ENCODE measurements at regions not wholly inside any gene's neighbourhood (a gene's known extent, or its start where the extent isn't known, plus 50 kb on each side); places are given as distances from the start of the nearest gene placed in this dataset.
"Not testable (repeated sequence)": the region's sequence is repeated elsewhere in the genome, so short reads cannot be mapped to it uniquely, and the experiment has no call there.

DNA sequence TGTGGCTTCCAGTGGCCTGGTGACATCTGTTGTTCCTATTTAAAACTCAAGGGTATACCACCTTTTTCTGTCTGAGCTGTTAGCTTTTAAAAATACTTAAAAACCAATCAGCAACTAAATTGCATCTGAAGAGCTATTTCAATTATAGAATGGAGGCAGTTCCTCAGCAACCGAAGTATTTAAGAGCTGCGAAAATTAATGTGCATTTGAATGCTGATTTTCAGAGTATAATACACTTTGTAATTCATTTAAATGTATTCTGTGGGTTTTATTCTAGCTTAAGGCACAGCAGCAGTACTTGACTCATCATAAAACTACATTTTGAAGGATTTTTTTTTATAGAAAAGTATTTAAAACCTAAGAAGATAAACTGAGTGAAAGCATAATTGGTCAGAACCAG lies 404.9 kb upstream of the PRKCQ start:
- DNase-seq (ENCODE audit: low read depth), result no peak

DNA sequence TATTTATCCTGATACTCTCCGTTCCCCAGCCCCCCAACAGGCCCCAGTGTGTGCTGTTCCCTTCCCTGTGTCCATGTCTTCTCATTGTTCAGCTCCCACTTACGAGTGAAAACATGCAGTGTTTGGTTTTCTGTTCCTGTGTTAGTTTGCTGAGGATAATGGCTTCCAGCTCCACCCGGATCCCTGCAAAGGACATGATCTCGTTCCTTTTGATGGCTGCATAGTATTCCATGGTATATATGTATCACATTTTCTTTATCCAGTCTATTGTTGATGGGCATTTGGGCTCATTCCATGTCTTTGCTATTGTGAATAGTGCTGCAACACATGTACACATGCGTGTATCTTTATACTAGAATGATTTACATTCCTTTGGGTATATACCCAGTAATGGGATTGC lies 403.9 kb upstream of the PRKCQ start:
- not testable (repeated sequence) for DNase-seq (ENCODE audit: low read depth)

DNA sequence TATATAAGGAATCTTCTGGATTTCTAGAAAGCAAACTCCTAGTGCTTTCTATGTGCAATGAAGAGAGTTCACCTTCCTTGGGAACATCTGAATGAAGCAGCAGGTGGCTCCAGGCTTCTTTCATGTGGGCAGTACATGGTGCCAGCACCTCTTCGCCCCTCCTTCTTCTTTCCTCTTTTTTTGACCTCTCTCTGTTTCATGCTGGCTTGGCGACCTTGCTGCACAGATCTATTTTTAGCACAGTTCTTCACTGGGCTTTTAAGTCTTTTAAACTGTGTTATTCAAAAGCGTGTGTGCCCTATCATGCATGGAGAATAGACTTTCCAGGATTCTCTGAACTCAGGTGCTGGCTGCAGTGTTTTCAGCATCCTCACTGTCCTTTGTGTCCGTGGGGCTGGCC lies 400.3 kb upstream of the PRKCQ start:
- DNase-seq (ENCODE audit: low read depth), result no peak

DNA sequence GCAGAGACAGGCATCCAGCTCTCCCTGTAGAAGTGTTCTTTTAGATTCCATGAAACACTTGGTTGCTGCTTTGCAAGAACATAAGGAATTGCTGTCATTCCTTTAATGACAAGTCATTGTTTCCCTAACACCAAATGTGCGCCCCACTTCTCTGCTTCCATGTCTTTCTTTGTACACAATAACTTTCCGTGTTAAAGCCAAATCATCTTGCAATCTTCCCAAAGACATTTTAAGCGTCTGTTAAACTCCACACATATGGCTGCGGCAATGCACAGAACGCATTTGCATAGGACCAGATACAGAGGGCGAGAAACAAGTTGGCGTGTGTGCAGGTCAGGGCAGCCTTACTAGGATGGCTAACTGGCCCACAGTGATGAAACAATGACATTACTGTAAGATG lies 399.3 kb upstream of the PRKCQ start:
- DNase-seq (ENCODE audit: low read depth), result no peak

GRCh38 chr10:6978187-6978627 lies 398.1 kb upstream of the PRKCQ start:
- DNase-seq (ENCODE audit: low read depth), result no peak

DNA sequence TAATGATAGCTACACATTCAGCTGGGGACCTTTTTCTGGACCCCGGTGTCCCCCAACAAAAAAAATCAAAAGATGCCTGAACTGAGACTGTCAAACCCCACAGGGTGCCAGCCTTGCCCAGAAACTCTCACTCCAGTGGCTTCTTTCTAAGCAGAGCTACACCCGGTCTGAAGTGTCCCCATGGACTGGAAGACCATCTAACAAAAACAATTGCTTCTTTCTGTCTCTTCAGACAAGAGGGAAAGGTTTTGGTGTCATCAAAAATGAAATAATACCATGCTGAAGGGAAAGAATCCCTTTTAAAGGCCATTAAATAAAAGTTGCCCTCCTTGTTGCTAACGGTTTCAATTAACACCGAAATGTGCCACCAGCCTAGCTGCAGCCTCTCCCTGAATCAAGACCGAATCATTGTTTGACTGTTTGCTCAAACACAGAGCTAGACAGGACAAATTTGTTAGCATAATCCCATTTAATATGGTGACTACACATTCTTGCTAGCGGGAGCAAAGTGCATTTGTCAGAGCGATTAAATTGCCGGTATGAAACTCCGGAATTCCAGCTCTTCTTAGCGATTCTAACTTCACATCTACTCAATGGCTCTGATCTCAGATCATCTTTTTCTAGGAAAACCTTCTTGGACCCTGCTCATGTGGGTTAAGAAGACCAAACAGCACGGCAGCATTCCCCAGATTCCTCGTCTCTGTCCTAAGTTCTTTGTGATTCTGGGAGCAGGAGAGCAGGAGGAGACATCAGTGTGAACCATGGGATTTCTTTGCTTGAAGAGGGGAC lies 397.5 kb upstream of the PRKCQ start:
- no peak for DNase-seq (ENCODE audit: low read depth)

DNA sequence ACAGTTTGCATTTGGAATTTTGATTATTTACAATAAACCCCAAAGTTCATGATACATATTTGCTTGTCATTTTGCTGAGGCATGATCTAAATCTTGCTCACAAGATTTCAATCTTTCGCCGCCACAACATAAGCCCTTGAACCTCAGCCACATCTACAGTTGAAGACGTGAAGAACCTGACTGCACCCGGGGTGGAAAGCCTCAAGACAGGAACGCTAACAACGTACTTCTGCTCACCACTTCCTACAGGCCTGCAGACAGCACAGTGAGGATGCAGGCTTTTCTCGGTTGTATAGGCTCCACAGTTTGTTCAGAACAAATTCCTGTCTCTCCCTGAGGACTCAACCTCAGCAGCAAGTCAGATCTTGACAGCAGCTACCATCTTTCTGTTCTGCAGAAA lies 393.8 kb upstream of the PRKCQ start:
- no peak for DNase-seq (ENCODE audit: low read depth)

DNA sequence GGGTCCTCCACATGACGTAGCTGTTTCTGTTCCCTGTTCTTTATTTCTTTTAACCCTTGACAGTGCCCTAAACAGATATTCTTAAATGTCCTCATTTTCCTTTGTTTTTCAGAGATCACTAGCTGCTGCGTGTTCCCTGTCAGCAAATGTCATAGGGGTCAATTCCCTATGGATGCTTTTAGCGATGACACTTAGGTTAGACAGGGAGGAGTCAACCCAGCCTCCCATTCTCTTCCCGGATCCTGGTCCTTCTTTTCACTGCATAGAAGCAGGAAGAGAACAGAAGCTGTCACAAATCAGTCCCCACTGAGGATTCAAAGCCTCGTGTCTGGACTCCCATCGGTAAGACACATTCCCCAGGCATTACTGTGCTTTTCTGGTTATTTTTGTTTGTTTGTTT lies 392.1 kb upstream of the PRKCQ start:
- DNase-seq (ENCODE audit: low read depth), result no peak

DNA sequence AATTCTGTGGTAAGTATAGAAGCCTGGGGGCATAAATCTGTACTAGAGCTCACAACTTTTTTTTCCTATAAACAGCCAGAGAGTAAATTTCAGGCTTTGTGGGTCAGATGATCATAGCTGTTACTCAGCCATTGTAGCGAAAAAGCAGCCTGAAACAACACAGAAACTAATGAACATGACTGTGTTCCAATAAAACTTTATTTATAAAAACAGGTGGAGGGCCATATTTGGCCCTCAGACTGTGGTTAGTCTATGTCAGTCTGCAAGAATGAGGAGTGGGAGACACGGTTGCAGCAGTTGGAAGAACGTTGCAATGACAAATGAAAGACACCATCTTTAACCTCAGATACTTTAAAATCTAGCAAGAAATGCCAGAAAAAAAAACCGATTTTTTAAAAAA lies 389.6 kb upstream of the PRKCQ start:
- no peak for DNase-seq (ENCODE audit: low read depth)

- DNase-seq (ENCODE audit: low read depth), result no peak
These were observed 384.5 kb upstream of the PRKCQ start for GRCh38 chr10:6964543-6964942.

DNA sequence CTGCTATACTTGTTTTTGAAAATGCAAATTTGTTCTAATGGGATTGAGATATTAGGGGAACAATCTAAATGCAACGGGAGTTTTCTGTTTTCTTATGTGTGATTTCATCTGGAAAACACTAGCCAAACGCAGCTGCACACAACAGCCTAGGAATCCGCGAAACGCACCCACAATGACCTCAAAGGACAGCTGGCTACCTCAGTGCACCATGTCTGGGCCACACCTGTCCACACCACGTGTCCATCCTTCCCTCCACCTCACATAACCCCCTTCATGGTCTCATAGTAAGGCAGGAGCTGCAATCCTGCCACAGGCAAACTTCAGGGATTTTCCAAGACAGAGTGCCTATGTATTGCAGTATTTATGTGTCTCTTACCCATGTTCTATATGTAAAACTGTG lies 382.5 kb upstream of the PRKCQ start:
- no peak for DNase-seq (ENCODE audit: low read depth)

DNA sequence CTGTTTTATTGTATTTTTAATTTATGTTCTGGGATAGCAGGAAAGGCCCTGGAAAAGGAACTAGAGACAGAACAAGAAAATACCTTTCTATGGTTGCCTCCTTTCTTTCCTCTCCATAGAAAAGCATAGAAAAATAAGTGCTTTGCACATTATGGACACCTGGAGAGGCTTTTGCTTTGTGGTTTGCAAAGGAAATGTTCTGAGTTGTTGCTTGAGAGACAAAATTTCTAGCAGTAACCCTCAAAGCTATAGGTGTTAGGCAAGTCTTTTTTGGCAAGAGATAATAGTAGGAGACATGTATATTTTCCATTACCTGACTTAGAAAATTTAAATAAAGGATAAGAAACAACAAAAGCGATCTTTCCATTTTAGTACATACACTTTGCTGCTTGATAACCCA lies 378.6 kb upstream of the PRKCQ start:
- no peak for DNase-seq (ENCODE audit: low read depth)

GRCh38 chr10:6958254-6958653 lies 378.2 kb upstream of the PRKCQ start:
- no peak for DNase-seq (ENCODE audit: low read depth)

GRCh38 chr10:6957851-6958250 lies 377.8 kb upstream of the PRKCQ start:
- DNase-seq (ENCODE audit: low read depth), result no peak

GRCh38 chr10:6956562-6956961 lies 376.5 kb upstream of the PRKCQ start:
- no peak for DNase-seq (ENCODE audit: low read depth)

- DNase-seq (ENCODE audit: low read depth), result no peak
These were observed 373.3 kb upstream of the PRKCQ start for GRCh38 chr10:6953271-6953801.

DNA sequence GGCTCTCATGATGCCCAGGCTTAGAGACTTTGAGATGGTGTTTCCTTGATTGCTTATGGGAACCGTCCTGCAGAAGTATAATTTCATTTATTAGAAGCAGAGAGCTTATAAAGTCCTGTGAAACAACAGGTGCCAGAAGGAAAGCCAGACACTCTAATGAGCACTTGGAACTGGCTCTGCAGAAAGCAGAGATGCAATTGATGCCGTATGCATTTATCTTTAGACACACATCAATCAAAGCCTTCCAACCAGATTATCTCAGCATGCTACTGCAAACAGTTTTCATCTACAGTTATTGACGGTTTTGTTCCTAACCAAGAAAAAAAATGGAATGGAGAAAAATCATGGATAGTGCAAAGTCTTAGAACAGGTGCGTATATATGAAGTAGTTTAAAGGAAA lies 371.7 kb upstream of the PRKCQ start:
- DNase-seq (ENCODE audit: low read depth), result no peak

DNA sequence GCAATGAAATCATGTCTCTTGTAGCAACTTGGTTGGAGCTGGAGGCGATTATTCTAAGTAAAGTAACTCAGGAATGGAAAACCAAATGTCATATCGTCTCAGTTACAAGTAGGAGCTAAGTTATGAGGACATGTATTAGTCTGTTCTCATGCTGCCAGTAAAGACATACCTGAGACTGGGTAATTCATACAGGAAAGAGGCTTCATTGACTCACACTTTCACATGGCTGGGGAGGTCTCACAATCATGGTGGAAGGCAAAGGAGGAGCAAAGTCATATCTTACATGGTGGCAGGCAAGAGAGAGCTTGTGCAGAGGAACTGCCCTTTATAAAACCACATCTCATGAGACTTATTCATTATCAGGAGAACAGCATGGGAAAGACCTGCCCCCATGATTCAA lies 370.1 kb upstream of the PRKCQ start:
- DNase-seq (ENCODE audit: low read depth), result no peak

GRCh38 chr10:6944436-6944835 lies 364.4 kb upstream of the PRKCQ start:
- no peak for DNase-seq (ENCODE audit: low read depth)

DNA sequence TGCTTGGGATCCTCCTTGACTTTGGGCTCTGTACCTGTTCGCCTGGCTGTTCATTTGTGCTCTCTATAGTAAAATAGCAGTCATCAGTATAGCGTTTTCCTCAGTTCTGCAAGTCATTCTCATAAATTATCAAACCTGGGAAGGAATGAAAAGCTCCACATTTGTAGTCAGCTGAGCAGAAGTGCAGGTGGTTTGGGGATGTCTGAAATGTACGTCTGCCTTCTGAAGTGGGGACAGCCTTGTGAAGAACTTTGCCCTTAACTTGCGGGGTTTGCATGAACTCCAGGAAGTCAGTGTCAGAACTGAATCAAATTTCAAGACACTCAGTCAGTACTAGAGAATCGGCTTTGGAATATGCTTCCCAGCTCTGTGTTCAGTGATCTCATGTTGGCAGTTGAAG lies 358.3 kb upstream of the PRKCQ start:
- no peak for DNase-seq (ENCODE audit: low read depth)

DNA sequence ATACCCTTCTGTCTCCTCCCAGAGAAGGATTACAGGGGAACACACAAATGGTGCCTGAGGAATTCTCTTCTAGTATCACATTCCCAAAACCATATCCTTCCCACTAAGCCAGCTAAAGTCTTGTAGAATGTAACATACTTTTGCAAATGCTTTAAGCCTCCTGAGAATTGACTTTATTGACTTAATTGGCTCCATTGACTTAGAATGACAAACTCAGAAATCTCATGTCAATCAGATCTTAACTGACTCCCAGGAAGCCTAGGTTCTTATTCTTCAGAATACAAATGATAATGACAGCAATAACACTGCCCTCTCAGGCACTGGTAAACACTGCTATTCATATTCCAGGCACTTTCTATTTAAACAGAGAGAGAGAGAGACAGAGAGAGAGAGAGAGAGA lies 356.9 kb upstream of the PRKCQ start:
- DNase-seq (ENCODE audit: low read depth), result no peak

- no peak for DNase-seq (ENCODE audit: low read depth)
These were observed 349.2 kb upstream of the PRKCQ start for GRCh38 chr10:6929148-6929830.

DNA sequence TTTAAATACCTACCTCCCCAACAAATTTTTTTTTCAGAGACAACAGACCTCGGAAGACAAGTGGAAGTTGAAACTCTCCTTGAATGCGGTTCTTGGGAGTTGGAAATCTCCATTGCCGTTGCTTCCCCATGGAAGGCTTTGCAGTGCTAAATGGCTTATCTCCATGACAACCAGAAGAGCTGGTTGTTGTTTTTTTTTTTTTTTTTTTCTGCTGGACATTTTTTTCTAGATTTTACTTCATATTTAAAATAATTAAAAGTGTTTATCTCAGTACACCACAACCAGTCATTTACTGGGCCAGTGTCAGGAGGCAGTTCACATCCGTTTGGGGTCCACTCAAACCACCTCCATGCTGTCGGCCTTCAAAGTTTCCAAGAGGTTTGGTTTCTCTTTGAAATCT lies 348.5 kb upstream of the PRKCQ start:
- no peak for DNase-seq (ENCODE audit: low read depth)

GRCh38 chr10:6926971-6927370 lies 346.9 kb upstream of the PRKCQ start:
- DNase-seq (ENCODE audit: low read depth), result no peak
